ENCODE measurements at regions not wholly inside any gene's neighbourhood (a gene's known extent, or its start where the extent isn't known, plus 50 kb on each side); places are given as distances from the start of the nearest gene placed in this dataset.

DNA sequence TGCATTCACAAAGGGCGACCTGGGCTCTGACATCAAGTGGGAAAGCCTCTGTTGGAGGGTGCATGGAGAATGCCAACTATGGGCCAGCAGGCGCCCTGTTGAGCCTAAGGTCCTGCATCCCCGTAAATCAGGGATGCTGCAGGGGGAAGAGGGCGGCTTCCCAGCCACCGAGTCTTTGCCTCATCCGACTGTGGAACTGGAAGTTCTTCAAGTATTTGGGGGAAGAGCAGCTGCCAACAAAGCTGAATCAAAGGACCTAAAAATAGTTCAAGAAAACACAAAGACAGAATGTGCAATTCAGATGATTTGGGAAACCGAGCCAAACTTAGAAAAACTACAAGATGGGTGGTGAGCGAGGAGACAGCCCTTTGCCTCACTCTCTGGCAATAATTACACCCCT, 281.1 kb upstream of the MGAT5 start:
- no peaks in the 10 kb centered on the region for H3K4me1 ChIP-seq (ENCODE audit: insufficient read depth, low read length, poor library complexity, severe bottlenecking)
- H3K4me2 ChIP-seq (ENCODE audit: low read depth, low read length, poor library complexity, severe bottlenecking): no peak overlapping the region
- H3K9me2 ChIP-seq (replicated peaks; ENCODE audit: low read depth, low read length): no peaks in the 10 kb centered on the region
- H3K4me3 ChIP-seq (ENCODE audit: low read length, poor library complexity, severe bottlenecking): no peak overlapping the region
- no peak overlapping the region for H3K9ac ChIP-seq (ENCODE audit: low read depth, low read length, poor library complexity, severe bottlenecking)
- no peaks in the 10 kb centered on the region for H3K9me3 ChIP-seq (ENCODE audit: insufficient read depth, low read depth, low read length)
- no peak for TF ChIP-seq EZH2phosphoT487 (IDR thresholded peaks at IDR 0.05; ENCODE audit: borderline replicate concordance)
- TF ChIP-seq, protein P1, sequence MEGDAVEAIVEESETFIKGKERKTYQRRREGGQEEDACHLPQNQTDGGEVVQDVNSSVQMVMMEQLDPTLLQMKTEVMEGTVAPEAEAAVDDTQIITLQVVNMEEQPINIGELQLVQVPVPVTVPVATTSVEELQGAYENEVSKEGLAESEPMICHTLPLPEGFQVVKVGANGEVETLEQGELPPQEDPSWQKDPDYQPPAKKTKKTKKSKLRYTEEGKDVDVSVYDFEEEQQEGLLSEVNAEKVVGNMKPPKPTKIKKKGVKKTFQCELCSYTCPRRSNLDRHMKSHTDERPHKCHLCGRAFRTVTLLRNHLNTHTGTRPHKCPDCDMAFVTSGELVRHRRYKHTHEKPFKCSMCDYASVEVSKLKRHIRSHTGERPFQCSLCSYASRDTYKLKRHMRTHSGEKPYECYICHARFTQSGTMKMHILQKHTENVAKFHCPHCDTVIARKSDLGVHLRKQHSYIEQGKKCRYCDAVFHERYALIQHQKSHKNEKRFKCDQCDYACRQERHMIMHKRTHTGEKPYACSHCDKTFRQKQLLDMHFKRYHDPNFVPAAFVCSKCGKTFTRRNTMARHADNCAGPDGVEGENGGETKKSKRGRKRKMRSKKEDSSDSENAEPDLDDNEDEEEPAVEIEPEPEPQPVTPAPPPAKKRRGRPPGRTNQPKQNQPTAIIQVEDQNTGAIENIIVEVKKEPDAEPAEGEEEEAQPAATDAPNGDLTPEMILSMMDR (conservative IDR thresholded peaks at IDR 0.05; ENCODE audit: low read length): no peak
- no peak overlapping the region for H2AFZ ChIP-seq (ENCODE audit: low read length)
- no peaks in the 10 kb centered on the region for H3K27me3 ChIP-seq (ENCODE audit: insufficient read depth, low read length, poor library complexity, severe bottlenecking)
- no peaks in the 10 kb centered on the region for H3F3A ChIP-seq (ENCODE audit: low read depth)
- H3K36me3 ChIP-seq (ENCODE audit: insufficient read depth, low read length): no peaks in the 10 kb centered on the region
- no peaks in the 10 kb centered on the region for H3K79me2 ChIP-seq (ENCODE audit: insufficient read depth, low read length)
- H4K20me1 ChIP-seq (ENCODE audit: insufficient read depth, low read length, poor library complexity, severe bottlenecking): no peaks in the 10 kb centered on the region

DNA sequence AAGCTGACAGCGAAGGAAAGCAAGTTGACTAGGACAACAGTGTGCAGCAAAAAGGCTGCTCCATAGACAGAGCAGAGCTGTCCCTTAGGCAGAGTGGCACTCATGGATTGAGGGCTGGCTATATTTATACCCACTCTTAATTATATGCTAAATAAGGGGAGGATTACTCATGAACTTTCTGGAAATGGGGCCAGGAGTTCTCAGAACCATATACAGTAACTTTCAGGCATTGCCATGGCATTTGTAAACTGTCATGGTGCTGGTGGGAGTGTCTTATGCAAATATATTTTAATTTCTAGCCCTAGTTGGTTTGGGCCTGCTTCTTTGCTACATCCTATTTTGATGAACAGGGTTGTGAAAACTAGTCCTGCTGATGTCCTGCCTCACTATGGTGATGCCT, 279.5 kb upstream of the MGAT5 start:
- H3K4me2 ChIP-seq (ENCODE audit: low read depth, low read length, poor library complexity, severe bottlenecking): no peak overlapping the region
- H2AFZ ChIP-seq (ENCODE audit: low read length): no peak overlapping the region
- no peaks in the 10 kb centered on the region for H4K20me1 ChIP-seq (ENCODE audit: insufficient read depth, low read length, poor library complexity, severe bottlenecking)
- no peaks in the 10 kb centered on the region for H3K27me3 ChIP-seq (ENCODE audit: insufficient read depth, low read length, poor library complexity, severe bottlenecking)
- H3F3A ChIP-seq (ENCODE audit: low read depth): no peaks in the 10 kb centered on the region
- TF ChIP-seq EZH2phosphoT487 (IDR thresholded peaks at IDR 0.05; ENCODE audit: borderline replicate concordance): no peak
- TF ChIP-seq, protein P1 (conservative IDR thresholded peaks at IDR 0.05; ENCODE audit: low read length): no peak
- no peaks in the 10 kb centered on the region for H3K9me3 ChIP-seq (ENCODE audit: insufficient read depth, low read depth, low read length)
- no peaks in the 10 kb centered on the region for H3K79me2 ChIP-seq (ENCODE audit: insufficient read depth, low read length)
- H3K9me2 ChIP-seq (replicated peaks; ENCODE audit: low read depth, low read length): no peaks in the 10 kb centered on the region
- no peak overlapping the region for H3K9ac ChIP-seq (ENCODE audit: low read depth, low read length, poor library complexity, severe bottlenecking)
- H3K4me3 ChIP-seq (ENCODE audit: low read length, poor library complexity, severe bottlenecking): no peak overlapping the region
- no peaks in the 10 kb centered on the region for H3K36me3 ChIP-seq (ENCODE audit: insufficient read depth, low read length)
- no peaks in the 10 kb centered on the region for H3K4me1 ChIP-seq (ENCODE audit: insufficient read depth, low read length, poor library complexity, severe bottlenecking)

DNA sequence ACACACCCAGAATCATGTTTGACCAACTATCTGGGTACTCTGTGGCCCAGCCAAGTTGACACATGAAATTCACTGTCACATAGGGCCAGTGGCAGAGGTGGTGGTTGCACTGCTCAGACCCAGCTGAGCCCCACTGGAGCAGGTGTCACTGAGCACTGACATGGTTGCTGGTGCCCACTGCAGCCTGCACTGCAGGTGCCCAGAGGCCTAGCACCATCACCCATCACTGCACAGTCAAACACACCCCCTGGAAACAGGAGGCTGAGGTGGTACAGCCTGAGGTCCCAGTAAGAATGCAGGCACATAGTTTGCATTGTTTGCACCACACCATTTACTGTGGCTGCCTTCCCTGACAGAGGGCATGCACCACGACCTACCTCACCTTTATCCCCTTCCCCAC, 278.7 kb upstream of the MGAT5 start:
- H2AFZ ChIP-seq (ENCODE audit: low read length): no peak overlapping the region
- no peaks in the 10 kb centered on the region for H3K27me3 ChIP-seq (ENCODE audit: insufficient read depth, low read length, poor library complexity, severe bottlenecking)
- H3F3A ChIP-seq (ENCODE audit: low read depth): no peaks in the 10 kb centered on the region
- H3K79me2 ChIP-seq (ENCODE audit: insufficient read depth, low read length): no peaks in the 10 kb centered on the region
- H3K36me3 ChIP-seq (ENCODE audit: insufficient read depth, low read length): no peaks in the 10 kb centered on the region
- H4K20me1 ChIP-seq (ENCODE audit: insufficient read depth, low read length, poor library complexity, severe bottlenecking): no peaks in the 10 kb centered on the region
- H3K4me2 ChIP-seq (ENCODE audit: low read depth, low read length, poor library complexity, severe bottlenecking): no peak overlapping the region
- TF ChIP-seq EZH2phosphoT487 (IDR thresholded peaks at IDR 0.05; ENCODE audit: borderline replicate concordance): no peak
- TF ChIP-seq, protein P1 (conservative IDR thresholded peaks at IDR 0.05; ENCODE audit: low read length): no peak
- no peaks in the 10 kb centered on the region for H3K9me3 ChIP-seq (ENCODE audit: insufficient read depth, low read depth, low read length)
- no peaks in the 10 kb centered on the region for H3K9me2 ChIP-seq (replicated peaks; ENCODE audit: low read depth, low read length)
- H3K9ac ChIP-seq (ENCODE audit: low read depth, low read length, poor library complexity, severe bottlenecking): no peak overlapping the region
- H3K4me1 ChIP-seq (ENCODE audit: insufficient read depth, low read length, poor library complexity, severe bottlenecking): no peaks in the 10 kb centered on the region
- H3K4me3 ChIP-seq (ENCODE audit: low read length, poor library complexity, severe bottlenecking): no peak overlapping the region

All from Loucy (cell line).